ENCODE measurements at regions not wholly inside any gene's neighbourhood (a gene's known extent, or its start where the extent isn't known, plus 50 kb on each side); places are given as distances from the start of the nearest gene placed in this dataset.

DNA sequence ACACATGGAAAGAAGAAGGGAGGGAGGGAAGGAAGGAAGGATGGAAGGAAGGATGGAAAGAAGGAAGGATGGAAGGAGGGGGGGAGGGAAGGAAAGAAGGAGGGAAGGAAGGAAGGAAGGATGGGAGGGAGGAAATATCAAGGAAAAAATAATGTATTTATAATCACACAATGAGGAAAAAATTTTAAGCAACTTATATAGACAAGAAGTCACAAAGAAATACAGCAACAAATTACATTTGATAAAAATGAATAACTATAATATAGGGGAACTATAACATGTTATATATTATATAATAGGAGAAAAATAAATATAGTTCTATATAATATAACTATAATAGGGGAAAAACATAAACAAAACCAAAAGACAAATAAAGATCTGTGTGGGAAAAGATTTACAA is 441.8 kb downstream of the LRATD1 start:
- TF ChIP-seq, protein P1, sequence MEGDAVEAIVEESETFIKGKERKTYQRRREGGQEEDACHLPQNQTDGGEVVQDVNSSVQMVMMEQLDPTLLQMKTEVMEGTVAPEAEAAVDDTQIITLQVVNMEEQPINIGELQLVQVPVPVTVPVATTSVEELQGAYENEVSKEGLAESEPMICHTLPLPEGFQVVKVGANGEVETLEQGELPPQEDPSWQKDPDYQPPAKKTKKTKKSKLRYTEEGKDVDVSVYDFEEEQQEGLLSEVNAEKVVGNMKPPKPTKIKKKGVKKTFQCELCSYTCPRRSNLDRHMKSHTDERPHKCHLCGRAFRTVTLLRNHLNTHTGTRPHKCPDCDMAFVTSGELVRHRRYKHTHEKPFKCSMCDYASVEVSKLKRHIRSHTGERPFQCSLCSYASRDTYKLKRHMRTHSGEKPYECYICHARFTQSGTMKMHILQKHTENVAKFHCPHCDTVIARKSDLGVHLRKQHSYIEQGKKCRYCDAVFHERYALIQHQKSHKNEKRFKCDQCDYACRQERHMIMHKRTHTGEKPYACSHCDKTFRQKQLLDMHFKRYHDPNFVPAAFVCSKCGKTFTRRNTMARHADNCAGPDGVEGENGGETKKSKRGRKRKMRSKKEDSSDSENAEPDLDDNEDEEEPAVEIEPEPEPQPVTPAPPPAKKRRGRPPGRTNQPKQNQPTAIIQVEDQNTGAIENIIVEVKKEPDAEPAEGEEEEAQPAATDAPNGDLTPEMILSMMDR (IDR thresholded peaks at IDR 0.05; ENCODE audit: insufficient read depth, low read length): no peak
- no peak for TF ChIP-seq POLR2AphosphoS5 (IDR thresholded peaks at IDR 0.05; ENCODE audit: low read depth)
- no peak for TF ChIP-seq REST (IDR thresholded peaks at IDR 0.05; ENCODE audit: insufficient replicate concordance, low read depth)
- no peak for TF ChIP-seq GABPA (IDR thresholded peaks at IDR 0.05; ENCODE audit: low read depth)

All from HL-60 (cell line).